ENCODE measurements at regions not wholly inside any gene's neighbourhood (a gene's known extent, or its start where the extent isn't known, plus 50 kb on each side); places are given as distances from the start of the nearest gene placed in this dataset.

DNA sequence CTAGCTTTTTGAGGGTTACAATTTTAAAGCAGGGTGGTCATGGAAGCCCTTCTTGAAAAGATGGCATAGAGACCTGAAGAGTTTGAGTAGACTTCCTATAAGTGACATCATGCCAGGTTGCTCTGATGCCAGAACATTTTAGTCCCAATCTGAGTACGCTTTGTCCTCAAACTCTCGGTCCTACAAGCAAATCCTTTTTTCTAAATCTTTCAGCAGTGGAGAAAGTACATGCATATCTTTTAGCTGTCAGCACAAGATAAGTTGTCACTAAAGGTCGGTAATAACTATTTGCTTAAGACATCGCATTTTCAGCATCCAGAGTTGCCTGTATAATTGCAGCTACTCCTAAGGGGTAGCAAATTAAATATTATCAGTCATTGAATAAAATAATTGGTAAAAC lies 140.4 kb downstream of the ATP6V1G3 start:
- no peak overlapping the region for H3K27ac Mint-ChIP-seq
- H3K36me3 Mint-ChIP-seq (ENCODE audit: low read depth): no peaks in the 10 kb centered on the region
- peaks cover 10% of the 10 kb centered on the region for H3K27me3 Mint-ChIP-seq (ENCODE audit: low read depth)
- H3K4me1 Mint-ChIP-seq: no peaks in the 10 kb centered on the region
- no peaks in the 10 kb centered on the region for H3K9me3 Mint-ChIP-seq
- no peak overlapping the region for H3K4me3 Mint-ChIP-seq
- TF ChIP-seq CTCF (IDR thresholded peaks at IDR 0.05; ENCODE audit: unreplicated experiment in 3 of 3): no peak

DNA sequence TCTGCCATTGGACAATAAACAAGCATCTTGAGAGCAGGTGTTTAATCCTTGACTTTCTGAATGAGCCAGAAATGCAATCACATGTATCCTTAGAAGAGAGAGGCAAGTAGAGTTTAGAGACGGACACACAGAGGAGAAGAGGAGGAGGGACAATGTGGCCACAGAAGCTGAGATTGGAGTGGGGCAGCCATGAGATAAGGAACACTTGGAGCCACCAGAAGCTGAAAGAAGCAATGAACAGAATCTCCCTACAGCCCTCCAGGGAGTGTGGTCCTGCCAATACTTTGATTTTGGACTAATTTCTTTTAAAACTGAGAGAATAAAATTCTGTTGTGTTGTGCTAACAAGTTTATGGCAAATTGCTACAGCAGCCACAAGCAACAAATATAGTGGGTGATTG lies 141.0 kb downstream of the ATP6V1G3 start:
- no peak for TF ChIP-seq CTCF (IDR thresholded peaks at IDR 0.05; ENCODE audit: unreplicated experiment in 3 of 3)
- Mint-ChIP-seq H3K27ac (no peak overlapping the region), H3K36me3 (ENCODE audit: low read depth) (no peaks in the 10 kb centered on the region), H3K4me3 (no peak overlapping the region), H3K4me1 (no peaks in the 10 kb centered on the region), H3K9me3 (no peaks in the 10 kb centered on the region), H3K27me3 (ENCODE audit: low read depth) (peaks cover 10% of the 10 kb centered on the region)

GRCh38 chr1:198397208-198397808 lies 143.2 kb downstream of the ATP6V1G3 start:
- no peak overlapping the region for H3K27ac Mint-ChIP-seq
- H3K4me3 Mint-ChIP-seq: no peak overlapping the region
- H3K36me3 Mint-ChIP-seq (ENCODE audit: low read depth): no peaks in the 10 kb centered on the region
- peaks cover 16% of the 10 kb centered on the region for H3K27me3 Mint-ChIP-seq (ENCODE audit: low read depth)
- H3K4me1 Mint-ChIP-seq: no peaks in the 10 kb centered on the region
- no peak for TF ChIP-seq CTCF (IDR thresholded peaks at IDR 0.05; ENCODE audit: unreplicated experiment in 3 of 3)
- no peaks in the 10 kb centered on the region for H3K9me3 Mint-ChIP-seq

DNA sequence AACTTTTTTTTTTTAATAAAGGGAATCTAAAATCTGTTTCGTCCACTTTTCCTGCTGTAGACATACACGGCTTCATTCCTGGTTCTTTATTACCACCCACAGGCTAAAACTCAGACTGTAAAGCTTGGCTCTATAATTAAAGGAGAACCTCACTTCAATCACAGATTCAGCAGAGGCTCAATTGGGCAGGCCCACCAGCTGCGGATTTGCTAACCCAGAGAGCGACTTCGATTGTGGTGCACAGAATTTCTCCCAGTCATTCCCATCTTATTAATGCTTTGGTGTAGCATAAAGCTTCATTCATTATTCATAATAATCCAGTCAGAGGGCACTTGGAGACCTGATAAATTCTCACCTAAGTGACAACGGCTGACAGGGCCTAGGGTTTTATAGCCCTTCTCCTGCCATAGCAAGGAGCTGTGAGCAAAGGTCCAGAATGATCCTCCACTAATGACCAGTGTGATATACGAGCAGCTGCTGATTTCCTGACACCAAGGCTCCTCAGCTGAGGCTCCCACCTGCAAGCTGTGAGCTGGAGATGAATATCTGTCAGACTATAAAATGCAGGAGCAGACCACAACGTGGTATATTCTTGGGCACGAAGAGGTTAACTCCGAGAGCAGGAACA lies 149.0 kb downstream of the ATP6V1G3 start:
- H3K27ac Mint-ChIP-seq: no peak overlapping the region
- H3K4me3 Mint-ChIP-seq: no peak overlapping the region
- no peaks in the 10 kb centered on the region for H3K36me3 Mint-ChIP-seq (ENCODE audit: low read depth)
- no peaks in the 10 kb centered on the region for H3K9me3 Mint-ChIP-seq
- no peak for TF ChIP-seq CTCF (IDR thresholded peaks at IDR 0.05; ENCODE audit: unreplicated experiment in 3 of 3)
- H3K4me1 Mint-ChIP-seq: peaks cover 6% of the 10 kb centered on the region
- H3K27me3 Mint-ChIP-seq (ENCODE audit: low read depth): peaks cover 11% of the 10 kb centered on the region

GRCh38 chr1:198387587-198387986 lies 152.9 kb downstream of the ATP6V1G3 start:
- H3K27me3 Mint-ChIP-seq (ENCODE audit: low read depth): peaks cover 5% of the 10 kb centered on the region
- peaks cover 6% of the 10 kb centered on the region for H3K4me1 Mint-ChIP-seq
- TF ChIP-seq CTCF (IDR thresholded peaks at IDR 0.05; ENCODE audit: unreplicated experiment in 3 of 3): no peak
- H3K36me3 Mint-ChIP-seq (ENCODE audit: low read depth): no peaks in the 10 kb centered on the region
- H3K4me3 Mint-ChIP-seq: no peak overlapping the region
- no peaks in the 10 kb centered on the region for H3K9me3 Mint-ChIP-seq
- peak overlapping the region in 1 of 3 experiments; percentile 4 for H3K27ac Mint-ChIP-seq

- Mint-ChIP-seq H3K9me3 (peaks cover 2% of the 10 kb centered on the region), H3K4me3 (no peak overlapping the region), H3K27me3 (ENCODE audit: low read depth) (no peaks in the 10 kb centered on the region), H3K4me1 (no peaks in the 10 kb centered on the region), H3K36me3 (ENCODE audit: low read depth) (no peaks in the 10 kb centered on the region), H3K27ac (no peak overlapping the region)
- TF ChIP-seq CTCF (IDR thresholded peaks at IDR 0.05; ENCODE audit: unreplicated experiment in 3 of 3): no peak
These were observed 160.2 kb downstream of the ATP6V1G3 start for GRCh38 chr1:198380275-198380674.
